Mucosa of stomach (tissue), 1 donor: ENCODE measurements at regions not wholly inside any gene's neighbourhood (a gene's known extent, or its start where the extent isn't known, plus 50 kb on each side); places are given as distances from the start of the nearest gene placed in this dataset.

Experiments used
- H3K27me3 ChIP-seq: one replicate; pipeline ENCODE4 v1.7.0; 2013; ENCODE audit warnings: mild to moderate bottlenecking, low read length; ENCODE audit not compliant: control insufficient read depth, insufficient read depth
- H3K36me3 ChIP-seq: one replicate; pipeline ENCODE4 v1.7.0; 2013; ENCODE audit warnings: low read length; ENCODE audit not compliant: control insufficient read depth, insufficient read depth
- H3K4me1 ChIP-seq: one replicate; pipeline ENCODE4 v1.7.0; 2013; ENCODE audit warnings: mild to moderate bottlenecking, low read length; ENCODE audit not compliant: control insufficient read depth, insufficient read depth
- H3K4me3 ChIP-seq: one replicate; pipeline ENCODE4 v1.7.0; 2013; ENCODE audit warnings: low read length
- H3K9ac ChIP-seq: one replicate; pipeline ENCODE4 v1.7.0; 2013; ENCODE audit warnings: mild to moderate bottlenecking, low read length, moderate library complexity
- H3K9me3 ChIP-seq: one replicate; pipeline ENCODE4 v1.7.0; 2013; ENCODE audit warnings: mild to moderate bottlenecking, low read length, moderate library complexity; ENCODE audit not compliant: control insufficient read depth
- donor health status: Pancreatic carcinoma.

GRCh38 chr6:40743690-40744446 lies 156.7 kb upstream of the LRFN2 start:
- Histone ChIP-seq H3K4me1 (peaks cover 28% of the 10 kb centered on the region), H3K27me3 (no peaks in the 10 kb centered on the region), H3K4me3 (no peak overlapping the region), H3K9ac (no peak overlapping the region), H3K9me3 (no peaks in the 10 kb centered on the region), H3K36me3 (no peaks in the 10 kb centered on the region)

GRCh38 chr6:40743226-40743625 lies 156.1 kb upstream of the LRFN2 start:
- no peaks in the 10 kb centered on the region for H3K9me3 ChIP-seq
- no peak overlapping the region for H3K9ac ChIP-seq
- no peaks in the 10 kb centered on the region for H3K36me3 ChIP-seq
- no peak overlapping the region for H3K4me3 ChIP-seq
- no peaks in the 10 kb centered on the region for H3K27me3 ChIP-seq
- peaks cover 28% of the 10 kb centered on the region for H3K4me1 ChIP-seq

GRCh38 chr6:40740518-40740917 lies 153.4 kb upstream of the LRFN2 start:
- no peaks in the 10 kb centered on the region for H3K9me3 ChIP-seq
- H3K4me3 ChIP-seq = no peak overlapping the region
- no peaks in the 10 kb centered on the region for H3K27me3 ChIP-seq
- no peaks in the 10 kb centered on the region for H3K36me3 ChIP-seq
- H3K4me1 ChIP-seq = peaks cover 17% of the 10 kb centered on the region
- H3K9ac ChIP-seq = no peak overlapping the region

- no peak overlapping the region for H3K4me3 ChIP-seq
- no peak overlapping the region for H3K9ac ChIP-seq
- no peaks in the 10 kb centered on the region for H3K9me3 ChIP-seq
- no peaks in the 10 kb centered on the region for H3K4me1 ChIP-seq
- H3K36me3 ChIP-seq = no peaks in the 10 kb centered on the region
- H3K27me3 ChIP-seq = no peaks in the 10 kb centered on the region
Observed at GRCh38 chr6:40738551-40739193, 151.5 kb upstream of the LRFN2 start.

GRCh38 chr6:40735521-40735920 lies 148.4 kb upstream of the LRFN2 start:
- Histone ChIP-seq H3K9me3 (no peaks in the 10 kb centered on the region), H3K4me3 (no peak overlapping the region), H3K9ac (no peak overlapping the region)

GRCh38 chr6:40735121-40735520 lies 148.0 kb upstream of the LRFN2 start:
- H3K27me3 ChIP-seq = no peaks in the 10 kb centered on the region
- H3K36me3 ChIP-seq = no peaks in the 10 kb centered on the region
- H3K9ac ChIP-seq = no peak overlapping the region
- no peaks in the 10 kb centered on the region for H3K9me3 ChIP-seq
- no peaks in the 10 kb centered on the region for H3K4me1 ChIP-seq
- no peak overlapping the region for H3K4me3 ChIP-seq

More at GRCh38 chr6:40735521-40735920, 148.4 kb upstream of the LRFN2 start:
- H3K4me1 ChIP-seq = no peaks in the 10 kb centered on the region
- H3K36me3 ChIP-seq = no peaks in the 10 kb centered on the region
- H3K27me3 ChIP-seq = no peaks in the 10 kb centered on the region

GRCh38 chr6:40734607-40735006 lies 147.4 kb upstream of the LRFN2 start:
- Histone ChIP-seq H3K4me1 (no peaks in the 10 kb centered on the region), H3K27me3 (no peaks in the 10 kb centered on the region), H3K4me3 (no peak overlapping the region), H3K9ac (no peak overlapping the region), H3K9me3 (no peaks in the 10 kb centered on the region), H3K36me3 (no peaks in the 10 kb centered on the region)

GRCh38 chr6:40733770-40734396 lies 146.7 kb upstream of the LRFN2 start:
- no peaks in the 10 kb centered on the region for H3K9me3 ChIP-seq
- no peaks in the 10 kb centered on the region for H3K27me3 ChIP-seq
- no peaks in the 10 kb centered on the region for H3K36me3 ChIP-seq
- no peaks in the 10 kb centered on the region for H3K4me1 ChIP-seq
- no peak overlapping the region for H3K9ac ChIP-seq
- H3K4me3 ChIP-seq = no peak overlapping the region

GRCh38 chr6:40733290-40733689 lies 146.1 kb upstream of the LRFN2 start:
- H3K4me1 ChIP-seq = no peaks in the 10 kb centered on the region
- H3K4me3 ChIP-seq = no peak overlapping the region
- no peaks in the 10 kb centered on the region for H3K36me3 ChIP-seq
- no peaks in the 10 kb centered on the region for H3K9me3 ChIP-seq
- no peak overlapping the region for H3K9ac ChIP-seq
- no peaks in the 10 kb centered on the region for H3K27me3 ChIP-seq

GRCh38 chr6:40732878-40733277 lies 145.7 kb upstream of the LRFN2 start:
- Histone ChIP-seq H3K9me3 (no peaks in the 10 kb centered on the region), H3K36me3 (no peaks in the 10 kb centered on the region), H3K27me3 (no peaks in the 10 kb centered on the region), H3K9ac (no peak overlapping the region), H3K4me1 (no peaks in the 10 kb centered on the region), H3K4me3 (no peak overlapping the region)

- Histone ChIP-seq H3K9ac (no peak overlapping the region), H3K27me3 (no peaks in the 10 kb centered on the region), H3K36me3 (no peaks in the 10 kb centered on the region), H3K4me1 (no peaks in the 10 kb centered on the region), H3K9me3 (no peaks in the 10 kb centered on the region), H3K4me3 (no peak overlapping the region)
Observed at GRCh38 chr6:40728643-40729042, 141.5 kb upstream of the LRFN2 start.

GRCh38 chr6:40727271-40727670 lies 140.1 kb upstream of the LRFN2 start:
- no peaks in the 10 kb centered on the region for H3K36me3 ChIP-seq
- H3K4me1 ChIP-seq = peaks cover 9% of the 10 kb centered on the region
- no peaks in the 10 kb centered on the region for H3K27me3 ChIP-seq
- H3K9ac ChIP-seq = no peak overlapping the region
- H3K9me3 ChIP-seq = no peaks in the 10 kb centered on the region
- H3K4me3 ChIP-seq = no peak overlapping the region
